KMS-11 (cell line): ENCODE measurements at regions not wholly inside any gene's neighbourhood (a gene's known extent, or its start where the extent isn't known, plus 50 kb on each side); places are given as distances from the start of the nearest gene placed in this dataset.

ENCODE experiments used
- H2AFZ ChIP-seq: fragments of 200-600 bp; sonication (generic); 2 replicates; pipeline ENCODE4 v1.6.1; 2016; ENCODE audit warnings: antibody characterized with exemption, mixed run types, low read depth
- H3K27ac ChIP-seq: fragments of 200-600 bp; sonication (generic); 2 replicates; pipeline ENCODE4 v1.6.1; 2016; ENCODE audit warnings: mild to moderate bottlenecking, mixed run types
- H3K27me3 ChIP-seq: fragments of 200-600 bp; sonication (generic); 2 replicates; pipeline ENCODE4 v1.6.1; 2017; ENCODE audit warnings: mild to moderate bottlenecking, low read depth, mixed run types, moderate library complexity; ENCODE audit not compliant: insufficient read depth
- H3K36me3 ChIP-seq: fragments of 200-600 bp; sonication (generic); 2 replicates; pipeline ENCODE4 v1.6.1; 2017; ENCODE audit warnings: mild to moderate bottlenecking, mixed run types; ENCODE audit not compliant: insufficient read depth
- H3K4me1 ChIP-seq: fragments of 200-600 bp; sonication (generic); 2 replicates; pipeline ENCODE4 v1.6.1; 2016; ENCODE audit warnings: mild to moderate bottlenecking, low read depth, mixed run types; ENCODE audit not compliant: poor library complexity, severe bottlenecking
- H3K4me2 ChIP-seq: fragments of 200-600 bp; sonication (generic); 2 replicates; pipeline ENCODE4 v1.7.0; 2016; ENCODE audit warnings: mild to moderate bottlenecking, mixed run types
- H3K4me3 ChIP-seq: fragments of 200-600 bp; sonication (generic); IDR thresholded peaks from 2 replicates; pipeline ENCODE4 v1.6.1; 2017; ENCODE audit warnings: low read depth, low read length, mixed read lengths; ENCODE audit not compliant: insufficient read depth
- H3K79me2 ChIP-seq: fragments of 200-600 bp; sonication (generic); 2 replicates; pipeline ENCODE4 v1.6.1; 2016; ENCODE audit warnings: low read depth, mixed run types; ENCODE audit not compliant: insufficient read depth
- H3K9ac ChIP-seq: fragments of 200-600 bp; sonication (generic); 2 replicates; pipeline ENCODE4 v1.6.1; 2016; ENCODE audit warnings: mild to moderate bottlenecking, mixed run types
- H4K20me1 ChIP-seq: fragments of 200-600 bp; sonication (generic); 2 replicates; pipeline ENCODE4 v1.6.1; 2016; ENCODE audit warnings: mild to moderate bottlenecking, mixed run types; ENCODE audit not compliant: insufficient read depth
- TF ChIP-seq, protein P1 (sequence below): fragments of 200-600 bp; sonication (generic); conservative IDR thresholded peaks from 2 replicates; pipeline ENCODE4 v1.6.1; 2017; ENCODE audit warnings: low read depth, mild to moderate bottlenecking, antibody characterized with exemption, low read length, moderate library complexity, mixed read lengths

- H3K4me1 ChIP-seq, result no peaks in the 10 kb centered on the region
- TF ChIP-seq, protein P1, sequence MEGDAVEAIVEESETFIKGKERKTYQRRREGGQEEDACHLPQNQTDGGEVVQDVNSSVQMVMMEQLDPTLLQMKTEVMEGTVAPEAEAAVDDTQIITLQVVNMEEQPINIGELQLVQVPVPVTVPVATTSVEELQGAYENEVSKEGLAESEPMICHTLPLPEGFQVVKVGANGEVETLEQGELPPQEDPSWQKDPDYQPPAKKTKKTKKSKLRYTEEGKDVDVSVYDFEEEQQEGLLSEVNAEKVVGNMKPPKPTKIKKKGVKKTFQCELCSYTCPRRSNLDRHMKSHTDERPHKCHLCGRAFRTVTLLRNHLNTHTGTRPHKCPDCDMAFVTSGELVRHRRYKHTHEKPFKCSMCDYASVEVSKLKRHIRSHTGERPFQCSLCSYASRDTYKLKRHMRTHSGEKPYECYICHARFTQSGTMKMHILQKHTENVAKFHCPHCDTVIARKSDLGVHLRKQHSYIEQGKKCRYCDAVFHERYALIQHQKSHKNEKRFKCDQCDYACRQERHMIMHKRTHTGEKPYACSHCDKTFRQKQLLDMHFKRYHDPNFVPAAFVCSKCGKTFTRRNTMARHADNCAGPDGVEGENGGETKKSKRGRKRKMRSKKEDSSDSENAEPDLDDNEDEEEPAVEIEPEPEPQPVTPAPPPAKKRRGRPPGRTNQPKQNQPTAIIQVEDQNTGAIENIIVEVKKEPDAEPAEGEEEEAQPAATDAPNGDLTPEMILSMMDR, result no peak
- H3K4me2 ChIP-seq, result no peak overlapping the region
- no peak overlapping the region for H3K9ac ChIP-seq
- H4K20me1 ChIP-seq, result no peaks in the 10 kb centered on the region
- no peaks in the 10 kb centered on the region for H3K79me2 ChIP-seq
- no peak overlapping the region for H3K27ac ChIP-seq
- no peak overlapping the region for H2AFZ ChIP-seq
- H3K27me3 ChIP-seq, result no peaks in the 10 kb centered on the region
- no peaks in the 10 kb centered on the region for H3K36me3 ChIP-seq
- H3K4me3 ChIP-seq, result no peak overlapping the region
Observed at GRCh38 chr5:82991678-82992323, 85.4 kb downstream of the TMEM167A start.

GRCh38 chr5:82991059-82991458, 86.1 kb downstream of the TMEM167A start:
- H4K20me1 ChIP-seq, result no peaks in the 10 kb centered on the region
- H3K4me1 ChIP-seq, result no peaks in the 10 kb centered on the region
- H3K4me2 ChIP-seq, result no peak overlapping the region
- H3K36me3 ChIP-seq, result no peaks in the 10 kb centered on the region
- no peak overlapping the region for H2AFZ ChIP-seq
- H3K4me3 ChIP-seq, result no peak overlapping the region
- TF ChIP-seq, protein P1, result no peak
- H3K9ac ChIP-seq, result no peak overlapping the region
- H3K79me2 ChIP-seq, result no peaks in the 10 kb centered on the region
- H3K27me3 ChIP-seq, result no peaks in the 10 kb centered on the region
- no peak overlapping the region for H3K27ac ChIP-seq

GRCh38 chr5:82987188-82987587, 90.0 kb downstream of the TMEM167A start:
- Histone ChIP-seq H3K79me2 (no peaks in the 10 kb centered on the region), H3K9ac (no peak overlapping the region), H3K4me3 (no peak overlapping the region), H3K36me3 (no peaks in the 10 kb centered on the region), H3K4me1 (no peaks in the 10 kb centered on the region), H3K4me2 (no peak overlapping the region), H3K27ac (no peak overlapping the region), H4K20me1 (no peaks in the 10 kb centered on the region), H2AFZ (no peak overlapping the region), H3K27me3 (no peaks in the 10 kb centered on the region)
- TF ChIP-seq, protein P1, result no peak

GRCh38 chr5:82986404-82986803, 90.8 kb downstream of the TMEM167A start:
- Histone ChIP-seq H3K9ac (no peak overlapping the region), H3K27me3 (no peaks in the 10 kb centered on the region), H3K4me2 (no peak overlapping the region), H4K20me1 (no peaks in the 10 kb centered on the region), H3K4me3 (no peak overlapping the region), H3K27ac (no peak overlapping the region), H3K79me2 (no peaks in the 10 kb centered on the region), H2AFZ (no peak overlapping the region), H3K4me1 (no peaks in the 10 kb centered on the region), H3K36me3 (no peaks in the 10 kb centered on the region)
- TF ChIP-seq, protein P1, result no peak
